ENCODE measurements at regions not wholly inside any gene's neighbourhood (a gene's known extent, or its start where the extent isn't known, plus 50 kb on each side); places are given as distances from the start of the nearest gene placed in this dataset.

- DNase-seq (ENCODE audit: low spot score), result peak; percentile 49
- no peak overlapping the region for H3K27ac ChIP-seq
- TF ChIP-seq, protein P1, sequence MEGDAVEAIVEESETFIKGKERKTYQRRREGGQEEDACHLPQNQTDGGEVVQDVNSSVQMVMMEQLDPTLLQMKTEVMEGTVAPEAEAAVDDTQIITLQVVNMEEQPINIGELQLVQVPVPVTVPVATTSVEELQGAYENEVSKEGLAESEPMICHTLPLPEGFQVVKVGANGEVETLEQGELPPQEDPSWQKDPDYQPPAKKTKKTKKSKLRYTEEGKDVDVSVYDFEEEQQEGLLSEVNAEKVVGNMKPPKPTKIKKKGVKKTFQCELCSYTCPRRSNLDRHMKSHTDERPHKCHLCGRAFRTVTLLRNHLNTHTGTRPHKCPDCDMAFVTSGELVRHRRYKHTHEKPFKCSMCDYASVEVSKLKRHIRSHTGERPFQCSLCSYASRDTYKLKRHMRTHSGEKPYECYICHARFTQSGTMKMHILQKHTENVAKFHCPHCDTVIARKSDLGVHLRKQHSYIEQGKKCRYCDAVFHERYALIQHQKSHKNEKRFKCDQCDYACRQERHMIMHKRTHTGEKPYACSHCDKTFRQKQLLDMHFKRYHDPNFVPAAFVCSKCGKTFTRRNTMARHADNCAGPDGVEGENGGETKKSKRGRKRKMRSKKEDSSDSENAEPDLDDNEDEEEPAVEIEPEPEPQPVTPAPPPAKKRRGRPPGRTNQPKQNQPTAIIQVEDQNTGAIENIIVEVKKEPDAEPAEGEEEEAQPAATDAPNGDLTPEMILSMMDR (IDR thresholded peaks at IDR 0.05), result no peak
Measured at GRCh38 chr22:49323751-49324415, 503.8 kb downstream of the BRD1 start.

DNA sequence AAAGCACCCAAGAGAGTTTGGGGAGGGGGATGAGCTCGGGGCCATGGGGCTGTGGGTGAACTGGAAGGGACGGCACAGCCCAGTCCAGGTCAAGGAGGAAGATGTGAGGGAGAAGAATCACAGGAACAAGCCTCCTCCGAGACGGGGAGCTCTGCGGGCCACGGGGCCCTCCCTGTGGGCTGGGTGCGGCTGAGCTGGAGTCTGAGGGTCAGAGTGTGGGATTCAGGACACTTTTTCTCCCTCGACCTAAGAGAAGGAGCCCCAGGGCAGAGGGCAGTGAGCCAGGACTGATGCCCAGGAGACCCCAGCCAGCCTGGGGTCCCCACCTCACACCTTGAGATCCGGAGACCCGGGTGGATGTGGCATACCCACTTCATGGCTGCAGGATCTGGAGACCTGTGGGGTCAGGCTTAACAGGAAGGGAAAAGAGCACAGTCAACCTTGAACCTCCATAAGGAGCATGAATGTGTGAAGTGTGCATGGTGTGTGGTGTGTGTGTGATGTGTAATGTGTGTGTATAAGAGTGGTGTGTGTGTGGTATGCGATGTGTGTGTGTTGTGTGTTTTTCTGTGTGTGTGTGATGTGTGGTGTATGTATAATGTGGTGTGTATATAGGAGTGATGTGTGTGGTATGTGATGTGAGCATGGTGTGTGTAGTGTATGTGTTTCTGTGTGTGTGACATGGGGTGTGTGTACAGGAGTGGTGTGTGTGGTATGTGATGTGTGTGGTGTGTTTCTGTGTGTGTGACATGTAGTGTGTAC lies 504.6 kb downstream of the BRD1 start:
- peak; percentile 54 for DNase-seq (ENCODE audit: low spot score)
- TF ChIP-seq, protein P1 (IDR thresholded peaks at IDR 0.05), result no peak
- Histone ChIP-seq H3K4me3 (no peak overlapping the region), H3K27ac (no peak overlapping the region)

More at GRCh38 chr22:49323751-49324415, 503.8 kb downstream of the BRD1 start:
- H3K4me3 ChIP-seq, result no peak overlapping the region

DNA sequence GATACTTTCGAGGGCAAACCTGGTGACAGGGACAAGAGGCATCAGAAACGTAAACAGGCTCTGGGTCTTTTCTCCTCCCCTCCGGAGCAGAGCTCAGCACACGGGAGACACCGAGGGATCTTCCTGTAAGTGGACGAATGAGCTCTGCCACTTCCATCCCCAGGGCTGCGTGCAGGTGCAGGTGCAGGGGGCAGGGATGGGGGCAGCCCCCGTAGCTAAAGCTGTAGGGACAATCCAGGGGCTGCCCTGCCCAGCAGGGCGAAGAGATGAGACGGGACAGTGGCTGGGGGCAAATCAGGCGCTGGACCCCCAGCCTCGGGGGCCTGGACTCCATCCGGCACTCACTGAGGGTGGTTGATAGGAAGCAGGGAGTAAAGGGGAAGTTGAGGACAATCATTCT lies 505.4 kb downstream of the BRD1 start:
- DNase-seq (ENCODE audit: low spot score), result no peak
- H3K4me3 ChIP-seq, result no peak overlapping the region

DNA sequence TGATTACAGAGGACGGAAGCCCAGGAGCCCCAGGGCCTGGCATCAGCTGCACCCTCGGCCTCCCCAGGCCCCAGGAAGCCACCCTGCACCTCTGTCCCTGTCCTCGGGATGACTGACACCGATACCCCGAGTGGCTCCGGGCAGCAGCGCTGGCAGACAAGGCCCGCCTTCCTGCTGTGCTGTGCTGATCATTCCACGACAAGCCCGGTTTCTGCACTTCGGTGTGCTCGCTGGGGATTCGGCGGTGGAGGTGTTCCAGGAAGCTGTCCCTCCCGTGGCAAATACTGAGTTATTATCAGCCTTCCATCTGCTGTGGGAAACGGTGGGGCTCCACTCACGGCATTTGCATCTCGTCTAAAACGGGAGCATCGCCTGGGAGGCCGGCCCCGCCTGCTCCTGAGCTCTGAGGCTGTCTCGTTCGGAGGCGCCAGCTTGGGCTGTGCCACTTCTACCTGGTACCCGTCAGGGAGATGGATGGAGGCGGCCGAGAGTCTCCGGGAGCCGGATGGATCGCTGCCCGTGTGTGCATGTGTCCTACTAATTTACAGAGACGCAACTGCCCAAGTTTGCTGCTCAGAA lies 506.1 kb downstream of the BRD1 start:
- Histone ChIP-seq H3K4me3 (no peak overlapping the region), H3K27ac (no peak overlapping the region)
- DNase-seq (ENCODE audit: low spot score), result peak; percentile 50
- TF ChIP-seq, protein P1 (IDR thresholded peaks at IDR 0.05), result no peak

More for the DNA sequence above, 505.4 kb downstream of the BRD1 start:
- TF ChIP-seq, protein P1 (IDR thresholded peaks at IDR 0.05), result no peak
- no peak overlapping the region for H3K27ac ChIP-seq

GRCh38 chr22:49320714-49321476 lies 506.8 kb downstream of the BRD1 start:
- TF ChIP-seq, protein P1 (IDR thresholded peaks at IDR 0.05), result no peak
- peak; percentile 26 for DNase-seq (ENCODE audit: low spot score)
- H3K27ac ChIP-seq, result no peak overlapping the region
- H3K4me3 ChIP-seq, result no peak overlapping the region

- H3K27ac ChIP-seq, result no peak overlapping the region
- TF ChIP-seq, protein P1 (IDR thresholded peaks at IDR 0.05), result no peak
- no peak overlapping the region for H3K4me3 ChIP-seq
- DNase-seq (ENCODE audit: low spot score), result no peak
Measured at GRCh38 chr22:49317369-49317768, 510.3 kb downstream of the BRD1 start.
